ENCODE measurements at regions not wholly inside any gene's neighbourhood (a gene's known extent, or its start where the extent isn't known, plus 50 kb on each side); places are given as distances from the start of the nearest gene placed in this dataset.

DNA sequence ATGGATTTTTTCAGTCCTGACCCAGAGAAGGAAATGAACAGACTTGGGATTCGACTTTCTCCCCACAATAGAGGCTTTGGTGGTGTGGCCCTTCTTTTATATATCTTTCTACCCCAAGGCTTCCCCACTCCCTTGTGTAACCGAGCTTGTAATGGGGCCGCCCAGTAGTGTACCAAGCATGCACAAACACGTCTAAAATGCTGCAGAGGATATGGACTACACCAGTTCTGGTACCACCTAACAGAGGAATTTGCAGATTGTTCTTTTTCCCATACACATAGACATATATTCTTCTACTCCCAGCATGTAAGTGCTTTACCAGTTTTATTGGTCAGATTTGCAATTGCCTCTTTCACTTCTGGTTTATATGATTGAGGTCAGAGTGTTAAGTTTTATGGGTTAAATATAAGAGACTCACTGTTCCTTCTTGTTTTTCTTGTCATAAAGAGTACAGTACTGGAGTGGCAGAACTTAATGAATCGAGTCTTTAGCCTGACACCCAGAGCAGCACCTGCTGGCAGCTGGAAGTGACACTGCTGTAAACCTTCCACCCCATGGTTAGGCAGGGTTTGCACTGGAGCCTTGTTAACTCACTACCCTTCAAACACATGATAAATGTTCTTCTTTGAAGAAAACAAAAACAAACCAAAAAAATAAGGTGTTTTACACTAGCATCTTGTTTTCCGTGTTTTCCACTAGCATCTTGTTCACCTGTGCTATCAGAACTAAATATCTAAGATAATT, 198.6 kb downstream of the PTPRC start:
- WGBS, 3 donors = 46 to 74% (median 58%) methylated on average over 6 of the region's 6 CpGs
- no peak overlapping the region for H3K27ac ChIP-seq (ENCODE audit: low read depth in 1 of 3, low read length in 2 of 3)

DNA sequence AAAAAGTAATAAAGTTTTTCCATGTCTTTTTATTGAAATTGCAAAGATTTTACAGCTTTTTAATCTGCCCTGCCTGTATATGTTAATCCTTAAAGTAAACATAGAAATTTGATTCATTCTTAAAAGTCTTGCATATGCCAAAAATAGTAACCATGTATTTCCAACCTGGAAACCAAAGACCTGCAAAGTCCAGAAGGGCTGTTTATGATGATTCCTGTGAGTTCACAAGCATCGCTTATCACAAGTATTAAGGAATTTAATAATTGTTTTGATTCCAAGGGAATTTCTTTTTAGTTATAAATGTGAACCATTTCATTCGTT, 199.1 kb downstream of the PTPRC start:
- Histone ChIP-seq H3K36me3 (ENCODE audit: control insufficient read depth in 3 of 3, insufficient read depth in 2 of 3, low read depth in 1 of 3, low read length in 3 of 3) (no peaks in the 10 kb centered on the region), H3K4me1 (ENCODE audit: control insufficient read depth in 3 of 3, insufficient read depth in 2 of 3, low read depth in 1 of 3, low read length in 2 of 3) (no peaks in the 10 kb centered on the region), H3K4me3 (ENCODE audit: low read depth in 1 of 3, low read length in 3 of 3) (no peak overlapping the region), H3K27me3 (ENCODE audit: control insufficient read depth in 3 of 3, insufficient read depth in 3 of 3, low read length in 3 of 3) (no peaks in the 10 kb centered on the region), H3K27ac (ENCODE audit: low read depth in 1 of 3, low read length in 2 of 3) (no peak overlapping the region), H3K9me3 (ENCODE audit: control insufficient read depth in 2 of 2, insufficient read depth in 1 of 2, low read depth in 1 of 2, low read length in 1 of 2) (no peaks in the 10 kb centered on the region)
- 81 to 91% (median 84%) methylated on average over 2 of the region's 2 CpGs for WGBS, 3 donors
- no peak for FAIRE-seq
- DNase-seq = no peak

More for the DNA sequence above, 198.6 kb downstream of the PTPRC start:
- Histone ChIP-seq H3K4me1 (ENCODE audit: control insufficient read depth in 3 of 3, insufficient read depth in 2 of 3, low read depth in 1 of 3, low read length in 2 of 3) (no peaks in the 10 kb centered on the region), H3K27me3 (ENCODE audit: control insufficient read depth in 3 of 3, insufficient read depth in 3 of 3, low read length in 3 of 3) (no peaks in the 10 kb centered on the region), H3K4me3 (ENCODE audit: low read depth in 1 of 3, low read length in 3 of 3) (no peak overlapping the region), H3K9me3 (ENCODE audit: control insufficient read depth in 2 of 2, insufficient read depth in 1 of 2, low read depth in 1 of 2, low read length in 1 of 2) (no peaks in the 10 kb centered on the region), H3K36me3 (ENCODE audit: control insufficient read depth in 3 of 3, insufficient read depth in 2 of 3, low read depth in 1 of 3, low read length in 3 of 3) (no peaks in the 10 kb centered on the region)
- FAIRE-seq (no peak), DNase-seq (no peak)

DNA sequence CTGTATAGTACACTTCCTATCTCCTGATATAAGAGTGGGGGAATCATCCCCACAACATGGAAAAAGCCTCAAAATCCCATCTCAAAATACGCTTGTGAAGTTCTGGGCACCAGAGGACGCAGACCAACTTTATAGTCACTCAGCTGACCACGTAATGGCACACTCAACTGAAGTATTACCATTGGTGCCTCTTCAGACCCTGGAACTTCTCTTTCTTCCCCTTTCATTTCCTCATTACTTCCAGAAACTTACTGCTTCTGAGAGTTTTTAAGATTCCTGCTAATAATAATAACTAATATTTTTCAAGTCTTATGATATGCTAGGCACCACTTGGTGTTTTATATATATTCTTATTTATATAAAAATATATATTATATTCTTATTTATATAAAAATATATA, 202.6 kb downstream of the PTPRC start:
- 85 to 88% (median 87%) methylated on average over 3 of the region's 3 CpGs for WGBS, 3 donors

DNA sequence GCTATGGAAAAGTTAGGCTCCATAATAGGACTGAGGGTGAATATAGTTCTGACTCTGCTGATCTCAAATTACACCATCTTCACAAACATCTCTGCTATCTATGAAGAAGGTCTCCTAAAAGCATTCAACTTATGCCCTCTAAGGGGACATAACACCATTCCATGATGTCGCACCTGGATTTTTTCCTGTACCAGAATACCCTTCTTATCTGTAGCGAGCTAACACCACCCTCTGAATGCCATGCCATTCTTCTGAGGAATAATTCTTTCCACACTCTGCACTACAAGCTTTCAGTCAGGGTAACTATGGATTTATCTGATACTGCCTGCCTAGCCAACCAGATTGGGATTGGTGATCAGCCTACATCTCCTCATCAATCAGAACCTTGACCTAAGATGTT, 203.8 kb downstream of the PTPRC start:
- FAIRE-seq (no peak), DNase-seq (no peak)
- 73 to 95% (median 76%) methylated on average over 2 of the region's 2 CpGs for WGBS, 3 donors
- Histone ChIP-seq H3K4me3 (ENCODE audit: low read depth in 1 of 3, low read length in 3 of 3) (no peak overlapping the region), H3K27ac (ENCODE audit: low read depth in 1 of 3, low read length in 2 of 3) (no peak overlapping the region), H3K4me1 (ENCODE audit: control insufficient read depth in 3 of 3, insufficient read depth in 2 of 3, low read depth in 1 of 3, low read length in 2 of 3) (no peaks in the 10 kb centered on the region), H3K27me3 (ENCODE audit: control insufficient read depth in 3 of 3, insufficient read depth in 3 of 3, low read length in 3 of 3) (no peaks in the 10 kb centered on the region), H3K9me3 (ENCODE audit: control insufficient read depth in 2 of 2, insufficient read depth in 1 of 2, low read depth in 1 of 2, low read length in 1 of 2) (no peaks in the 10 kb centered on the region), H3K36me3 (ENCODE audit: control insufficient read depth in 3 of 3, insufficient read depth in 2 of 3, low read depth in 1 of 3, low read length in 3 of 3) (peaks cover 0 to 3% (median 0%) of the 10 kb centered on the region in 3 donors)

More for the DNA sequence above, 202.6 kb downstream of the PTPRC start:
- no peak overlapping the region for H3K4me3 ChIP-seq (ENCODE audit: low read depth in 1 of 3, low read length in 3 of 3)
- peaks cover 0 to under 1% (median 0%) of the 10 kb centered on the region in 3 donors for H3K36me3 ChIP-seq (ENCODE audit: control insufficient read depth in 3 of 3, insufficient read depth in 2 of 3, low read depth in 1 of 3, low read length in 3 of 3)
- H3K9me3 ChIP-seq (ENCODE audit: control insufficient read depth in 2 of 2, insufficient read depth in 1 of 2, low read depth in 1 of 2, low read length in 1 of 2) = no peaks in the 10 kb centered on the region
- FAIRE-seq (no peak), DNase-seq (no peak)
- no peak overlapping the region for H3K27ac ChIP-seq (ENCODE audit: low read depth in 1 of 3, low read length in 2 of 3)
- H3K27me3 ChIP-seq (ENCODE audit: control insufficient read depth in 3 of 3, insufficient read depth in 3 of 3, low read length in 3 of 3) = no peaks in the 10 kb centered on the region
- H3K4me1 ChIP-seq (ENCODE audit: control insufficient read depth in 3 of 3, insufficient read depth in 2 of 3, low read depth in 1 of 3, low read length in 2 of 3) = no peaks in the 10 kb centered on the region

DNA sequence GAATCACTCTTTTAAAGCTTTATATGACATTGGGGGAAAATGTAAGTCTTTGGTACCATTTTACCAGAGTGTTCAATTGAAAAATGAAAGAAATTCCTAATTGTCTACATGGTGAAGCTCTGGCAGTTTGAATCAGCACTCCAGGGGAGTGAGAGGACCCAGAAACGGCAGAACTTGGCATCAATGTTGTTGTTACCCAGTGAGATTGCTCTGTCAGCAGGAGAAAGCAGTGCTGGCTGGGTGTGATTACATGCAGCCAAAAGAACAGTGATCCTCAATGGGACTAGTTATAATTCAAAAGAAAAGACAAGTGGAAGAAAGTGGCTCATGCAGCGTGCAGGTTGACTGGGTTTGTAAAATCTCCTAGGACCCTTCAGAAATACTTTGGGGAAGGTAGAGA, 206.4 kb downstream of the PTPRC start:
- Histone ChIP-seq H3K36me3 (ENCODE audit: control insufficient read depth in 3 of 3, insufficient read depth in 2 of 3, low read depth in 1 of 3, low read length in 3 of 3) (peaks cover 0 to 3% (median 0%) of the 10 kb centered on the region in 3 donors), H3K4me3 (ENCODE audit: low read depth in 1 of 3, low read length in 3 of 3) (no peak overlapping the region), H3K9me3 (ENCODE audit: control insufficient read depth in 2 of 2, insufficient read depth in 1 of 2, low read depth in 1 of 2, low read length in 1 of 2) (no peaks in the 10 kb centered on the region), H3K27ac (ENCODE audit: low read depth in 1 of 3, low read length in 2 of 3) (no peak overlapping the region), H3K4me1 (ENCODE audit: control insufficient read depth in 3 of 3, insufficient read depth in 2 of 3, low read depth in 1 of 3, low read length in 2 of 3) (no peaks in the 10 kb centered on the region), H3K27me3 (ENCODE audit: control insufficient read depth in 3 of 3, insufficient read depth in 3 of 3, low read length in 3 of 3) (no peaks in the 10 kb centered on the region)
- DNase-seq (no peak), FAIRE-seq (no peak)
- 75 to 80% (median 77%) methylated on average over 2 of the region's 2 CpGs for WGBS, 3 donors

DNA sequence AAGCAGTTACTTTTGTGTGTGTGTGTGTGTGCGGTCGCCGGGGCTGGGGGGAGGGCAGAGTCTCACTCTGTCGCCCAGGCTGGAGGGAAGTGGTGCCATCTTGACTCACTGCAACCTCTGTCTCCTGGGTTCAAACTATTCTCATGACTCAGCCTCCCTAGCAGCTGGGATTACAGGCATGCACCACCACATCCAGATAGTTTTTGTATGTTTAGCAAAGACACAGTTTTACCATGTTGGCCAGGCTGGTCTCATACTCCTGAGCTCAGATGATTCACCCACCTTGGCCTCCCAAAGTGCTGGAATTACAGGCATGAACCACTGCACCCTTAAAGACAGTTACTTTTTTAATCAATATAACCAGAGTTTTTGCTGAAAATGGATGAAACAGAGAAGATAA, 207.0 kb downstream of the PTPRC start:
- no peak overlapping the region for H3K27ac ChIP-seq (ENCODE audit: low read depth in 1 of 3, low read length in 2 of 3)
- H3K36me3 ChIP-seq (ENCODE audit: control insufficient read depth in 3 of 3, insufficient read depth in 2 of 3, low read depth in 1 of 3, low read length in 3 of 3) = peaks cover 0 to 3% (median 0%) of the 10 kb centered on the region in 3 donors
- FAIRE-seq (no peak), DNase-seq (no peak)
- no peak overlapping the region for H3K4me3 ChIP-seq (ENCODE audit: low read depth in 1 of 3, low read length in 3 of 3)
- no peaks in the 10 kb centered on the region for H3K9me3 ChIP-seq (ENCODE audit: control insufficient read depth in 2 of 2, insufficient read depth in 1 of 2, low read depth in 1 of 2, low read length in 1 of 2)
- no peaks in the 10 kb centered on the region for H3K4me1 ChIP-seq (ENCODE audit: control insufficient read depth in 3 of 3, insufficient read depth in 2 of 3, low read depth in 1 of 3, low read length in 2 of 3)
- H3K27me3 ChIP-seq (ENCODE audit: control insufficient read depth in 3 of 3, insufficient read depth in 3 of 3, low read length in 3 of 3) = no peaks in the 10 kb centered on the region
- WGBS, 3 donors = 79 to 92% (median 83%) methylated on average over 4 of the region's 4 CpGs

DNA sequence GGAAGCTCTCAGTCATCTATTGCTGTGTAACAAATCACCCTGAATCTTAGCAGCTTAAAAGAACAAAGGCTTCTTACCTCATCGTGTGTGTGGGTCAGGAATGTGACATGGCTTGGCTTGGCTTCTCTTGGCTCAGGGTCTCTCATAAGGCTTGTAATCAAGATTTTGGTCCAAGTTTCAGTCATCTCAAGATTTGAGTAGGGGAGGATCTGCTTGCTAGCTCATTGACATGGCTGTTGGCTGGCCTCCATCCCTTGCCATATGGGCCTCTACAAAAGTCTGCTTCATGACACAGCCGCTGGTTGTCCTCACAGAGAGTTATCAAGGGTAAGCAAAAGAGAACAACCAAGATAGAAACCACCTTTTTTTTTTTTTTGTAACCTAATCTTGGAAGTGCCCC, 207.7 kb downstream of the PTPRC start:
- H3K27ac ChIP-seq (ENCODE audit: low read depth in 1 of 3, low read length in 2 of 3) = no peak overlapping the region
- DNase-seq (no peak), FAIRE-seq (no peak)
- H3K36me3 ChIP-seq (ENCODE audit: control insufficient read depth in 3 of 3, insufficient read depth in 2 of 3, low read depth in 1 of 3, low read length in 3 of 3) = peaks cover 0 to 3% (median 0%) of the 10 kb centered on the region in 3 donors
- no peaks in the 10 kb centered on the region for H3K27me3 ChIP-seq (ENCODE audit: control insufficient read depth in 3 of 3, insufficient read depth in 3 of 3, low read length in 3 of 3)
- WGBS, 3 donors = 69 to 75% (median 75%) methylated on average over 2 of the region's 2 CpGs
- H3K9me3 ChIP-seq (ENCODE audit: control insufficient read depth in 2 of 2, insufficient read depth in 1 of 2, low read depth in 1 of 2, low read length in 1 of 2) = no peaks in the 10 kb centered on the region
- no peak overlapping the region for H3K4me3 ChIP-seq (ENCODE audit: low read depth in 1 of 3, low read length in 3 of 3)
- H3K4me1 ChIP-seq (ENCODE audit: control insufficient read depth in 3 of 3, insufficient read depth in 2 of 3, low read depth in 1 of 3, low read length in 2 of 3) = no peaks in the 10 kb centered on the region

DNA sequence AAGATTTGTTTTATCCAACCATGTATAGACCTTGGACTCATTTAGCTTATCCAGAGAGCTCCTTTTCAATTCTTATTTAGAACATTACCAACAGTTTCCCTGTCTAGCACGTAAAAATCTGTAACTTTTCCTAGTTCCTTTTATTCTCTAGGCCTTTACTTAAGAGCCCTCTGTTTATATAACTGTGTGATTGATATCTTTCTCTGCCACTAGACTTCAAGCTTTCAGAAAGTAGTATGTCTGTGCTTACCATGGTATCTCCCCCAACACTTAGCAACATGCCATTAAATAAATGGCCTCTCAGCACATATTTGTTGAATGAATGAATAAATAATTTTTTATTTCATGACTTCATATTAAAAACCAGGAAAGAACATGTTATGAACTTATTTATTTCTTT, 209.4 kb downstream of the PTPRC start:
- no peak overlapping the region for H3K27ac ChIP-seq (ENCODE audit: low read depth in 1 of 3, low read length in 2 of 3)
- H3K36me3 ChIP-seq (ENCODE audit: control insufficient read depth in 3 of 3, insufficient read depth in 2 of 3, low read depth in 1 of 3, low read length in 3 of 3) = peaks cover 0 to 3% (median 0%) of the 10 kb centered on the region in 3 donors
- FAIRE-seq = no peak
- no peak for DNase-seq
- H3K9me3 ChIP-seq (ENCODE audit: control insufficient read depth in 2 of 2, insufficient read depth in 1 of 2, low read depth in 1 of 2, low read length in 1 of 2) = no peaks in the 10 kb centered on the region
- no peak overlapping the region for H3K4me3 ChIP-seq (ENCODE audit: low read depth in 1 of 3, low read length in 3 of 3)
- H3K4me1 ChIP-seq (ENCODE audit: control insufficient read depth in 3 of 3, insufficient read depth in 2 of 3, low read depth in 1 of 3, low read length in 2 of 3) = no peaks in the 10 kb centered on the region
- H3K27me3 ChIP-seq (ENCODE audit: control insufficient read depth in 3 of 3, insufficient read depth in 3 of 3, low read length in 3 of 3) = no peaks in the 10 kb centered on the region
- WGBS, 3 donors = 60 to 87% (median 84%) methylated on average over 1 of the region's 1 CpG

DNA sequence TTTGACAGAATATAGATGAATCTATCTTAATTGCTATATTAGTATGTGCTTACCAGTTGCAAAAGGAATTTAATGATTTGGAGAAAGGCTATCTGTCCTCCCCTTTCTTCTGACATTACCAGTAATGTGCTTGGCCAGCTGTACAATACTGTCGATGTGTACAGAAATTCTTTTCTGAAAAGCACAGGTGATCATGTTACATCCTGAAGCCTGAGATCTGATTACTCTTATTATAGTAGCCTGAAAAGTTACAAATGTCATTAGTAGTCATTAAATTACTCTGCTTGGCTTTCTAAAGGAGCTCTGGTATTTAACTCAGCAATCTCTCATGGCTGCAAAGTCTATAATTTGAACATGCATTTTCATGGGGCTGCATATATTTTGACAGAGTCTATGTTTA, 209.8 kb downstream of the PTPRC start:
- no peak for FAIRE-seq

More for the DNA sequence above, 209.8 kb downstream of the PTPRC start:
- Histone ChIP-seq H3K9me3 (ENCODE audit: control insufficient read depth in 2 of 2, insufficient read depth in 1 of 2, low read depth in 1 of 2, low read length in 1 of 2) (no peaks in the 10 kb centered on the region), H3K27ac (ENCODE audit: low read depth in 1 of 3, low read length in 2 of 3) (no peak overlapping the region), H3K4me3 (ENCODE audit: low read depth in 1 of 3, low read length in 3 of 3) (no peak overlapping the region), H3K36me3 (ENCODE audit: control insufficient read depth in 3 of 3, insufficient read depth in 2 of 3, low read depth in 1 of 3, low read length in 3 of 3) (peaks cover 0 to 3% (median 0%) of the 10 kb centered on the region in 3 donors), H3K27me3 (ENCODE audit: control insufficient read depth in 3 of 3, insufficient read depth in 3 of 3, low read length in 3 of 3) (no peaks in the 10 kb centered on the region), H3K4me1 (ENCODE audit: control insufficient read depth in 3 of 3, insufficient read depth in 2 of 3, low read depth in 1 of 3, low read length in 2 of 3) (no peaks in the 10 kb centered on the region)
- no peak for DNase-seq
- WGBS, 3 donors = 74 to 86% (median 84%) methylated on average over 1 of the region's 1 CpG
